ENCODE measurements at regions not wholly inside any gene's neighbourhood (a gene's known extent, or its start where the extent isn't known, plus 50 kb on each side); places are given as distances from the start of the nearest gene placed in this dataset.

DNA sequence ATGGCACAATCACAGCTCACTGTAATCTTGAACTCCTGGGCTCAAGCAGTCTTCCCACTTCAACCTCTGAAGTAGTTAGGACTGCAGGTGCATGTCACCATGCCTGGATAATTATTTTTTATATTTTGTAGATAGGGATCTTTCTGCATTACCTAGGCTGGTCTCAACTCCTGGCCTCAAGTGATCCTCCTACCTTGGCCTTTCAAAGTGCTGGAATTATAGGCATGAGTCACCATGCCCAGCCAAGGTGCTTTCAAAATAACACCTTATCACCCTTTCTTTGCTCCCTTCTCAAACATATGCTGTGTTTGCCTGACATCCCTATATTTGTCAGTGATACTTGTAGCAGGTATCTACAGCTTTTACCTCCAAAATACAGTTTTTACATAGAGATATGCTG, 242.0 kb upstream of the ARRDC4 start:
- TF ChIP-seq EZH2 (IDR thresholded peaks at IDR 0.05; ENCODE audit: borderline replicate concordance, low read depth, low read length, severe bottlenecking): no peak
- TF ChIP-seq, protein P1, sequence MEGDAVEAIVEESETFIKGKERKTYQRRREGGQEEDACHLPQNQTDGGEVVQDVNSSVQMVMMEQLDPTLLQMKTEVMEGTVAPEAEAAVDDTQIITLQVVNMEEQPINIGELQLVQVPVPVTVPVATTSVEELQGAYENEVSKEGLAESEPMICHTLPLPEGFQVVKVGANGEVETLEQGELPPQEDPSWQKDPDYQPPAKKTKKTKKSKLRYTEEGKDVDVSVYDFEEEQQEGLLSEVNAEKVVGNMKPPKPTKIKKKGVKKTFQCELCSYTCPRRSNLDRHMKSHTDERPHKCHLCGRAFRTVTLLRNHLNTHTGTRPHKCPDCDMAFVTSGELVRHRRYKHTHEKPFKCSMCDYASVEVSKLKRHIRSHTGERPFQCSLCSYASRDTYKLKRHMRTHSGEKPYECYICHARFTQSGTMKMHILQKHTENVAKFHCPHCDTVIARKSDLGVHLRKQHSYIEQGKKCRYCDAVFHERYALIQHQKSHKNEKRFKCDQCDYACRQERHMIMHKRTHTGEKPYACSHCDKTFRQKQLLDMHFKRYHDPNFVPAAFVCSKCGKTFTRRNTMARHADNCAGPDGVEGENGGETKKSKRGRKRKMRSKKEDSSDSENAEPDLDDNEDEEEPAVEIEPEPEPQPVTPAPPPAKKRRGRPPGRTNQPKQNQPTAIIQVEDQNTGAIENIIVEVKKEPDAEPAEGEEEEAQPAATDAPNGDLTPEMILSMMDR (IDR thresholded peaks at IDR 0.05; ENCODE audit: borderline replicate concordance, extremely low read depth, low read length, poor library complexity, severe bottlenecking): no peak
- Histone ChIP-seq H3K36me3 (ENCODE audit: insufficient read depth, low read length) (no peaks in the 10 kb centered on the region), H3K4me1 (ENCODE audit: insufficient read depth, low read length) (no peaks in the 10 kb centered on the region), H3K4me3 (ENCODE audit: low read depth in 1 of 2, low read length in 2 of 2) (no peak overlapping the region), H3K27ac (ENCODE audit: low read length) (no peak overlapping the region), H3K27me3 (ENCODE audit: insufficient read depth, low read length, poor library complexity) (no peaks in the 10 kb centered on the region), H3K9me3 (ENCODE audit: insufficient read depth, low read length, severe bottlenecking) (no peaks in the 10 kb centered on the region), H3K4me2 (ENCODE audit: insufficient read depth, low read length) (no peak overlapping the region), H3K79me2 (ENCODE audit: insufficient read depth, low read length) (no peaks in the 10 kb centered on the region), H4K20me1 (ENCODE audit: insufficient read depth, low read length) (no peaks in the 10 kb centered on the region), H2AFZ (ENCODE audit: low read depth, low read length) (no peak overlapping the region), H3K9ac (ENCODE audit: low read depth, low read length) (no peak overlapping the region)
- DNase-seq: no peak
- ATAC-seq (ENCODE audit: insufficient read depth, low read depth): no peak

DNA sequence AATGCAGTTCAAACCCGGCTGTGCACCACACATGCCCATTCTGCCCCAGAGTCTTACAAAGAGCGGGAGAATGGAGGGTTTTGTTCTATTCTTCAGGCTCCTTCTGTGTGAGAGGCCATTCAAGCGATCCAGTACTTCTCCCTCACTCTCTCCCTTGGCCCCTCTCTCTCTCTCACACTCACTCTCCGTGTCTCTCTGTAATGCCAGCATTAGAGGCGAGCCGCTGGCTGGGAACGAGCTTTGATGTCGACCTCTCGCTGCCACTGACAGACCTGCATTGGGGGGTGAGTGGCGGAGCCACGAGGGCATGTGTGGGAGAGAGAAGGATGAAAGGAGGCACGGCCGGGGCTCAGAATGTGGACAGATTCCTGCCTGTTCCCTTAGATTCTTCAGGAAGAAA, 231.7 kb upstream of the ARRDC4 start:
- H2AFZ ChIP-seq (ENCODE audit: low read depth, low read length): no peak overlapping the region
- H3K4me2 ChIP-seq (ENCODE audit: insufficient read depth, low read length): no peak overlapping the region
- H3K4me1 ChIP-seq (ENCODE audit: insufficient read depth, low read length): no peaks in the 10 kb centered on the region
- no peak overlapping the region for H3K9ac ChIP-seq (ENCODE audit: low read depth, low read length)
- no peak for TF ChIP-seq EZH2 (IDR thresholded peaks at IDR 0.05; ENCODE audit: borderline replicate concordance, low read depth, low read length, severe bottlenecking)
- TF ChIP-seq, protein P1 (IDR thresholded peaks at IDR 0.05; ENCODE audit: borderline replicate concordance, extremely low read depth, low read length, poor library complexity, severe bottlenecking): no peak
- H4K20me1 ChIP-seq (ENCODE audit: insufficient read depth, low read length): no peaks in the 10 kb centered on the region
- no peaks in the 10 kb centered on the region for H3K79me2 ChIP-seq (ENCODE audit: insufficient read depth, low read length)
- no peaks in the 10 kb centered on the region for H3K36me3 ChIP-seq (ENCODE audit: insufficient read depth, low read length)
- no peak overlapping the region for H3K27ac ChIP-seq (ENCODE audit: low read length)
- no peak overlapping the region for H3K4me3 ChIP-seq (ENCODE audit: low read depth in 1 of 2, low read length in 2 of 2)
- peaks cover 3% of the 10 kb centered on the region for H3K27me3 ChIP-seq (ENCODE audit: insufficient read depth, low read length, poor library complexity)
- DNase-seq (no peak), ATAC-seq (ENCODE audit: insufficient read depth, low read depth) (no peak)
- H3K9me3 ChIP-seq (ENCODE audit: insufficient read depth, low read length, severe bottlenecking): no peaks in the 10 kb centered on the region

DNA sequence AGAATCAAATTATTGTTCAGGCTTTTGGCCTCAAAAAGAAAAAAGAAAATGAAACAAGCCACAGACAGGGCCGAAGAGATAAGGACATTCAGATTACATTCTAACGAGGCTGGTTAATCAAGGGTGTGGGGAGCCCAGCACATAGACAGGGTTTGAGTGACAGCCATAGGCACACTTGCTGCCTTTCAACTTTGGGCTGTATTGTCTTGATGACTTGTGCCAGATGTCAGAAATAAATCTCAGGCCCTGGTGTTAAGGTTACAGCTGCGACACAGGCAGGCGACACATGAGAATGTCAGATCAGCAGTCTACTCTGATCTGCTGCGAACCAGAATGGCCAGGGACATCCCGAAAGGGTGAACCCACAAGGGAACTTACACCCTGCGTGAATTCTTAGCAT, 231.2 kb upstream of the ARRDC4 start:
- H3K9ac ChIP-seq (ENCODE audit: low read depth, low read length): no peak overlapping the region
- H2AFZ ChIP-seq (ENCODE audit: low read depth, low read length): no peak overlapping the region
- no peak for TF ChIP-seq EZH2 (IDR thresholded peaks at IDR 0.05; ENCODE audit: borderline replicate concordance, low read depth, low read length, severe bottlenecking)
- TF ChIP-seq, protein P1 (IDR thresholded peaks at IDR 0.05; ENCODE audit: borderline replicate concordance, extremely low read depth, low read length, poor library complexity, severe bottlenecking): no peak
- no peaks in the 10 kb centered on the region for H3K36me3 ChIP-seq (ENCODE audit: insufficient read depth, low read length)
- H3K4me3 ChIP-seq (ENCODE audit: low read depth in 1 of 2, low read length in 2 of 2): no peak overlapping the region
- peaks cover 8% of the 10 kb centered on the region for H3K27me3 ChIP-seq (ENCODE audit: insufficient read depth, low read length, poor library complexity)
- H3K27ac ChIP-seq (ENCODE audit: low read length): no peak overlapping the region
- no peak overlapping the region for H3K4me2 ChIP-seq (ENCODE audit: insufficient read depth, low read length)
- ATAC-seq (ENCODE audit: insufficient read depth, low read depth) (no peak), DNase-seq (no peak)
- H4K20me1 ChIP-seq (ENCODE audit: insufficient read depth, low read length): no peaks in the 10 kb centered on the region
- H3K4me1 ChIP-seq (ENCODE audit: insufficient read depth, low read length): no peaks in the 10 kb centered on the region
- no peaks in the 10 kb centered on the region for H3K79me2 ChIP-seq (ENCODE audit: insufficient read depth, low read length)
- no peaks in the 10 kb centered on the region for H3K9me3 ChIP-seq (ENCODE audit: insufficient read depth, low read length, severe bottlenecking)

DNA sequence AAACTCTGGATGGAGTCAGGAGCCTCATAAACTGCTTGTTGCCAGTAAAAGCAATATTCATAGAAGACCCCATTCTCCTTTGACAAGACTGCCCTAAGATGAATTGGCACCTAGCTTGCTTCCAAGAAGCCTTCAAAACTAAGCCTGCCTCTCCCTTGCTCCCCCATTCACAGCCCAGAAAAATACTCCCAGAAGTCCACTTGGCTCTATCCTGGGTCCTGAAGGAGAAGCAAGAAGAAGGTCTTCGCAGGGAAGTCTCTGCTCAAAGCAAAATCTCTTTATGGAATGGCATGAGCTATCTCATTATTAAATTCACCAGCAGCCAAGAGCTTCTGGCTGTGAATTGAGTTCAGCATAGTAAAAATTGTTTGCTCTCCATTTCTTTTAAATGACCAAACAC, 230.2 kb upstream of the ARRDC4 start:
- Histone ChIP-seq H3K27me3 (ENCODE audit: insufficient read depth, low read length, poor library complexity) (peaks cover 14% of the 10 kb centered on the region), H3K4me3 (ENCODE audit: low read depth in 1 of 2, low read length in 2 of 2) (no peak overlapping the region), H3K4me2 (ENCODE audit: insufficient read depth, low read length) (no peak overlapping the region)

More for the DNA sequence above, 230.2 kb upstream of the ARRDC4 start:
- H3K27ac ChIP-seq (ENCODE audit: low read length): no peak overlapping the region
- TF ChIP-seq, protein P1 (IDR thresholded peaks at IDR 0.05; ENCODE audit: borderline replicate concordance, extremely low read depth, low read length, poor library complexity, severe bottlenecking): no peak
- no peak for TF ChIP-seq EZH2 (IDR thresholded peaks at IDR 0.05; ENCODE audit: borderline replicate concordance, low read depth, low read length, severe bottlenecking)
- no peaks in the 10 kb centered on the region for H3K36me3 ChIP-seq (ENCODE audit: insufficient read depth, low read length)
- DNase-seq (no peak), ATAC-seq (ENCODE audit: insufficient read depth, low read depth) (no peak)
- no peaks in the 10 kb centered on the region for H3K9me3 ChIP-seq (ENCODE audit: insufficient read depth, low read length, severe bottlenecking)
- H3K9ac ChIP-seq (ENCODE audit: low read depth, low read length): no peak overlapping the region
- no peak overlapping the region for H2AFZ ChIP-seq (ENCODE audit: low read depth, low read length)
- no peaks in the 10 kb centered on the region for H4K20me1 ChIP-seq (ENCODE audit: insufficient read depth, low read length)
- no peaks in the 10 kb centered on the region for H3K4me1 ChIP-seq (ENCODE audit: insufficient read depth, low read length)
- H3K79me2 ChIP-seq (ENCODE audit: insufficient read depth, low read length): no peaks in the 10 kb centered on the region
